Psoas muscle (tissue), 7 donors: ENCODE measurements at regions not wholly inside any gene's neighbourhood (a gene's known extent, or its start where the extent isn't known, plus 50 kb on each side); places are given as distances from the start of the nearest gene placed in this dataset.
A peak's percentile ranks its signal among the peaks of the same experiment; 100 is the strongest.

Experiments
- ATAC-seq, 4 donors: fragments of 200-7000 bp; cut with Tn5 transposase; one replicate each; pipeline ENCODE4 v1.9.1; 2020; ENCODE audit warnings: moderate library complexity in 3 of 4, mild to moderate bottlenecking in 2 of 4
- DNase-seq, 2 donors: peaks; one replicate each; pipeline ENCODE4 v3.0.0-alpha.2; 2020
- H3K27ac ChIP-seq: fragments of 200-600 bp; one replicate; pipeline ENCODE4 v1.8.0; 2022
- H3K27me3 ChIP-seq, 3 donors: fragments of 200-600 bp in 1 of 3; one replicate each; pipeline versions ENCODE4 v1.6.1 to v1.8.0; 2013 to 2022; ENCODE audit warnings: low read length in 2 of 3, mild to moderate bottlenecking in 2 of 3, moderate library complexity in 1 of 3; ENCODE audit not compliant: insufficient read depth in 3 of 3
- H3K36me3 ChIP-seq, 2 donors: fragments of 200-600 bp in 1 of 2; one replicate each; pipeline versions ENCODE4 v1.6.1 to v1.8.0; 2013 to 2022; ENCODE audit warnings: low read depth in 1 of 2, mild to moderate bottlenecking in 1 of 2, moderate library complexity in 1 of 2; ENCODE audit not compliant: insufficient read depth in 1 of 2
- H3K4me1 ChIP-seq: fragments of 200-600 bp; one replicate; pipeline ENCODE4 v1.8.0; 2022
- H3K4me3 ChIP-seq: fragments of 200-600 bp; one replicate; pipeline ENCODE4 v1.8.0; 2022; ENCODE audit warnings: mild to moderate bottlenecking
- H3K9me3 ChIP-seq: fragments of 200-600 bp; one replicate; pipeline ENCODE4 v1.8.0; 2022
- WGBS, 3 donors: extraction: QIAGEN DNeasy Blood & Tissue Kit; methylation state at CpG; one replicate each; pipeline versions ENCODE4 v1.1.6 to v1.1.7; 2013; 5-methylcytosine and 5-hydroxymethylcytosine counted together
- intact Hi-C, 2 donors: fragments of 100-400 bp; cut with DNase I; formaldehyde crosslinking; loops; one replicate each; pipeline versions ENCODE4 v1.11.0 to v1.14.2; 2022
- TF ChIP-seq, protein P1 (sequence below): fragments of 200-600 bp; IDR thresholded peaks from one replicate; pipeline ENCODE4 v1.8.0; 2022; ENCODE audit warnings: antibody characterized with exemption
- donor health status: healthy with polysubstance abuse.
- donor health status: DM: no; HTN: no; CAD: no; lungs with moderate emphysema.
- donor health status: Bipolar disorder and iron deficiency.
- donor health status: healthy.
- donor health status: DM: yes; HTN: yes; CAD: no.
- donor health status: DM: no; HTN: no; CAD: no.
- donor health status: DM: yes; HTN: yes; CAD: no.

DNA sequence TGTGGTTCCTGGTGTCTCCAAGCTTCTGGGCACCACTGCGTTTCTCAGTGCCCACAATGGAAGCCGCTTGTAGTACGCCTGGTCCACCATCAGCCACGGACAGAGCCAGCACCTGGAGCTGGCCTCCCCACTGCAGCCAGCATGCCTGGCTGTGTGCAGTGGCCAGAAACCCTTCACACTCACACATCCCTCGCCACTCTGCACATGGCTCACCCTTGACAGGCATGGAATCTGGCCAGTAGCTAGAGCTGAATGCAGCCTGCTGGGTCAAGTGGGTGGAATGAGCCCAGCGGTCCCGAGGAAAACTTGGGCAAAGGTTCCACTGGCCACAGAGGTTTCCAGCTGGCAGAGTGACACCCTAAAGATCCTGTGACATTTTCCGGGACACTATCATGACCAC lies 146.0 kb upstream of the ADO start:
- H3K36me3 ChIP-seq, result no peaks in the 10 kb centered on the region
- 40 to 48% (median 42%) methylated on average over 8 of the region's 8 CpGs for WGBS, 3 donors
- TF ChIP-seq, protein P1, sequence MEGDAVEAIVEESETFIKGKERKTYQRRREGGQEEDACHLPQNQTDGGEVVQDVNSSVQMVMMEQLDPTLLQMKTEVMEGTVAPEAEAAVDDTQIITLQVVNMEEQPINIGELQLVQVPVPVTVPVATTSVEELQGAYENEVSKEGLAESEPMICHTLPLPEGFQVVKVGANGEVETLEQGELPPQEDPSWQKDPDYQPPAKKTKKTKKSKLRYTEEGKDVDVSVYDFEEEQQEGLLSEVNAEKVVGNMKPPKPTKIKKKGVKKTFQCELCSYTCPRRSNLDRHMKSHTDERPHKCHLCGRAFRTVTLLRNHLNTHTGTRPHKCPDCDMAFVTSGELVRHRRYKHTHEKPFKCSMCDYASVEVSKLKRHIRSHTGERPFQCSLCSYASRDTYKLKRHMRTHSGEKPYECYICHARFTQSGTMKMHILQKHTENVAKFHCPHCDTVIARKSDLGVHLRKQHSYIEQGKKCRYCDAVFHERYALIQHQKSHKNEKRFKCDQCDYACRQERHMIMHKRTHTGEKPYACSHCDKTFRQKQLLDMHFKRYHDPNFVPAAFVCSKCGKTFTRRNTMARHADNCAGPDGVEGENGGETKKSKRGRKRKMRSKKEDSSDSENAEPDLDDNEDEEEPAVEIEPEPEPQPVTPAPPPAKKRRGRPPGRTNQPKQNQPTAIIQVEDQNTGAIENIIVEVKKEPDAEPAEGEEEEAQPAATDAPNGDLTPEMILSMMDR, result no peak
- H3K27me3 ChIP-seq, result no peaks in the 10 kb centered on the region
- intact Hi-C loops, result no loop called here
- no peaks in the 10 kb centered on the region for H3K9me3 ChIP-seq
- DNase-seq (no peak), ATAC-seq (peak in 1 of 4 donors; percentile 66)
- H3K4me1 ChIP-seq, result no peaks in the 10 kb centered on the region
- H3K4me3 ChIP-seq, result no peak overlapping the region
- no peak overlapping the region for H3K27ac ChIP-seq

DNA sequence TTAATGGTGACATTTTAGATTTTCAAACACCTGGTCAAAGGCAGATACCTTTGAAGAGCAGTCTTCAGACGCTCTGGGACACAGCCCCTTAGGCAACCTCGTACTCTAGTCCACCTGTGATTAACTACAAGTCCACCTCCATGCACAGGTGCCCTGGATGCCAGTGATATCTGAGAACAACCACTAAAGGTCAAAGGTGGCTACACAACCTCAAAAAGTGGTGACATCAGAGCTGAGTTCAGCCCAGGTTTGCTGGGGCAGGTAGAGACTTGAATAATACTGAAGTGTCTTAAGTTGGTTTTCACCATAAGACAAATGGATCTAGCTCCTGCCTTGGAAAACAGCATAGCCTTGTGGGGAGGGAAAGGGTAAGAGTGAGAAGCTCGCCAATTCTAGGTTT lies 143.4 kb upstream of the ADO start:
- 78 to 95% (median 86%) methylated on average over 3 of the region's 3 CpGs for WGBS, 3 donors
- H3K9me3 ChIP-seq, result no peaks in the 10 kb centered on the region
- H3K4me1 ChIP-seq, result no peaks in the 10 kb centered on the region
- ATAC-seq, result no peak
- no peak overlapping the region for H3K4me3 ChIP-seq
- H3K27ac ChIP-seq, result no peak overlapping the region
- no peaks in the 10 kb centered on the region for H3K36me3 ChIP-seq
- intact Hi-C loops, result no loop called here
- TF ChIP-seq, protein P1, result no peak
- DNase-seq, result no peak
- no peaks in the 10 kb centered on the region for H3K27me3 ChIP-seq

DNA sequence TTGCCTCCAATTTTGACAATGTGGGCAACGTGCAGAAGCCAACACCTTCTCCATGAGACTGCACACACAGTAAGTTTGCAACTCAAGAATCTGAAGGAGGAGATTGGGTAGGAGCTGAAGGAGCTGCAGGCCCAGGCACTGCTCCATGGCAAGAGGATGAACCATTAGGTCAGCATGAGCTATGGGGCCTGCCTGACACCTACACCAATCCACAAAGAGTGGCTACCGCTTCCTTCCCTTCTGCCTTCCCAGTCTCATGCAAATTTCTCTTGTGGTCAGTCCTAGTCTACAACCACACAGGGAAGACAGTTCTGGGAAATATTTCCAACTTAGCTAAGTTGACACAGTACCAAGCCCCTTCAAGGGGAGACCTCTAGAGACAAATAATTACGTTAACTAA lies 142.0 kb upstream of the ADO start:
- Histone ChIP-seq H3K9me3 (no peaks in the 10 kb centered on the region), H3K27ac (no peak overlapping the region), H3K4me1 (no peaks in the 10 kb centered on the region), H3K27me3 (no peaks in the 10 kb centered on the region), H3K36me3 (no peaks in the 10 kb centered on the region), H3K4me3 (no peak overlapping the region)
- no peak for ATAC-seq
- DNase-seq, result no peak
- TF ChIP-seq, protein P1, result no peak
- WGBS, 3 donors, result 92 to 94% (median 93%) methylated on average over 3 of the region's 3 CpGs
- intact Hi-C loops, result no loop called here

DNA sequence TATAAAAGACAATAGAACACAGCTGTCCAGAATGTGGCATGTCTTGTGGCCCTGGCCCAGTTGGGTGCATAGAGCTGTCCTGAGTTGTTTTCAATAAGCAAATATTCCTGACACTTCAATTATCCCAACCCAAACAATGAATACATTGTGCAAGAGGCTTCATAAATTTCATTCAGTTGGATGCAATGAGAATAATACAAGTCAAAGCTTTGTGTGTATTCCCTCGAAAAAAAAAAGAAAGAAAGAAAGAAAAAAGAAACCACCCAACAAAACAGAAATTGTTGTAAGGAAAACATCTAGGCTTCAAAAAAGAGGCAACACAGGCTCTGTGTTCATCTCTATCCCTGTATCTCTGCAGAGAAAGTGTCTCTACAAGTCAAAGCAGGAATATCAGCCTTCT lies 138.7 kb upstream of the ADO start:
- no peak overlapping the region for H3K27ac ChIP-seq
- no peak for ATAC-seq
- H3K4me1 ChIP-seq, result no peaks in the 10 kb centered on the region
- H3K4me3 ChIP-seq, result no peak overlapping the region
- H3K27me3 ChIP-seq, result no peaks in the 10 kb centered on the region
- WGBS, 3 donors, result 28 to 63% (median 43%) methylated on average over 1 of the region's 1 CpG
- TF ChIP-seq, protein P1, result no peak
- no peak for DNase-seq
- intact Hi-C loops, result no loop called here
- H3K9me3 ChIP-seq, result no peaks in the 10 kb centered on the region
- no peaks in the 10 kb centered on the region for H3K36me3 ChIP-seq

DNA sequence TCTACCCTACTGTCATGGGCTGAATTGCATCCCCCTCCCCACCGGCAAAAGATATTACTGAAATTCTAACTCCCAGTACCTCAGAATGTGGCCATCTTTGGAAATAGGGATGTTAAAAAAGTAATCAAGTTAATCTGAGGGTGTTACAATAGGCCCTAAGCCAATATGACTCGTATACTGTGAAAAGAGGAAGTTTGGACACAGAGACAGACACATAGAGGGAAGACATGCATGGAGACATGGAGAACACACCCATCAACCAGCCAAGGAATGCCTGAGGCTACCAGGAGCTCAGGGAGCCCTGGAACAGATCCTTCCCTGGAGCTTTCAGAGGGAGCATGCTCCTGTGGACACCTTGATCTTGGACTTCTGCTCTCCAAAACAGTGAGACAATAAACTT lies 138.2 kb upstream of the ADO start:
- Histone ChIP-seq H3K27ac (no peak overlapping the region), H3K9me3 (no peaks in the 10 kb centered on the region), H3K4me3 (no peak overlapping the region), H3K4me1 (no peaks in the 10 kb centered on the region), H3K27me3 (no peaks in the 10 kb centered on the region), H3K36me3 (no peaks in the 10 kb centered on the region)
- TF ChIP-seq, protein P1, result no peak
- ATAC-seq, result no peak
- WGBS, 3 donors, result 59 to 64% (median 63%) methylated on average over 2 of the region's 2 CpGs
- intact Hi-C loops, result no loop called here
- no peak for DNase-seq
